A549 (cell line): ENCODE measurements at regions not wholly inside any gene's neighbourhood (a gene's known extent, or its start where the extent isn't known, plus 50 kb on each side); places are given as distances from the start of the nearest gene placed in this dataset.

Experiments
- HDAC2 ChIP-seq: fragments of 200-600 bp; sonication (generic); IDR thresholded peaks from 2 replicates; pipeline ENCODE4 v1.6.1; 2016
- NPAS2 ChIP-seq: fragments of 250-450 bp; sonication (Bioruptor Pico); IDR thresholded peaks from 2 replicates; pipeline ENCODE4 v1.8.0; 2022; ENCODE audit warnings: mild to moderate bottlenecking, moderate library complexity, borderline replicate concordance
- POLR2A ChIP-seq: IDR thresholded peaks from 2 replicates; pipeline ENCODE4 v1.6.1; 2012; ENCODE audit warnings: mild to moderate bottlenecking, low read length
- RCOR1 ChIP-seq: fragments of 150-350 bp; IDR thresholded peaks from 2 replicates; pipeline ENCODE4 v1.6.1; 2014; ENCODE audit warnings: antibody characterized with exemption, low read length, low read depth
- TF ChIP-seq, protein P1 (sequence below): fragments of >200 bp; sonication (Bioruptor Twin); formaldehyde crosslinking; IDR thresholded peaks from 3 replicates; pipeline ENCODE4 v1.5.1; 2016

DNA sequence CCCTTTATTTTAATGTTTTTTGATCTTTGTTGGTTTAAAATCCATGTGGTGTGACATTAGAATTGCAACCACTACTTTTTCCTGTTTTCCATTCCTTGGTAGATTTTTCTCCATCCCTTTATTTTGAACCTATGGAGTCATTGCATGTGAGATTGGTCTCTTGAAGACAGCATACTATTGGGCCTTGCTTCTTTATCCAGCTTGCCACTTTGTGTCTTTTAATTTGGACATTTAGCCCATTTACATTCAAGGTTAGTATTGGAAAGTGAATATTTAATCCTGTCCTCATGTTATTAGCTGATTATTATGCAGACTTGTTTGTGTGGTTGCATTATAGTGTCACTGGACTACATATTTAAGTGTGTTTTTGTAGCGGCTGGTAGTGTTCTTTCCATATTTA is 782.9 kb downstream of the SLC4A3 start:
- TF ChIP-seq NPAS2 (CRISPR knock-in tag) (no peak), RCOR1 (no peak), HDAC2 (no peak), POLR2A (no peak)
- TF ChIP-seq, protein P1, sequence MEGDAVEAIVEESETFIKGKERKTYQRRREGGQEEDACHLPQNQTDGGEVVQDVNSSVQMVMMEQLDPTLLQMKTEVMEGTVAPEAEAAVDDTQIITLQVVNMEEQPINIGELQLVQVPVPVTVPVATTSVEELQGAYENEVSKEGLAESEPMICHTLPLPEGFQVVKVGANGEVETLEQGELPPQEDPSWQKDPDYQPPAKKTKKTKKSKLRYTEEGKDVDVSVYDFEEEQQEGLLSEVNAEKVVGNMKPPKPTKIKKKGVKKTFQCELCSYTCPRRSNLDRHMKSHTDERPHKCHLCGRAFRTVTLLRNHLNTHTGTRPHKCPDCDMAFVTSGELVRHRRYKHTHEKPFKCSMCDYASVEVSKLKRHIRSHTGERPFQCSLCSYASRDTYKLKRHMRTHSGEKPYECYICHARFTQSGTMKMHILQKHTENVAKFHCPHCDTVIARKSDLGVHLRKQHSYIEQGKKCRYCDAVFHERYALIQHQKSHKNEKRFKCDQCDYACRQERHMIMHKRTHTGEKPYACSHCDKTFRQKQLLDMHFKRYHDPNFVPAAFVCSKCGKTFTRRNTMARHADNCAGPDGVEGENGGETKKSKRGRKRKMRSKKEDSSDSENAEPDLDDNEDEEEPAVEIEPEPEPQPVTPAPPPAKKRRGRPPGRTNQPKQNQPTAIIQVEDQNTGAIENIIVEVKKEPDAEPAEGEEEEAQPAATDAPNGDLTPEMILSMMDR, result no peak
